ENCODE measurements at regions not wholly inside any gene's neighbourhood (a gene's known extent, or its start where the extent isn't known, plus 50 kb on each side); places are given as distances from the start of the nearest gene placed in this dataset.

- TF ChIP-seq REST (IDR thresholded peaks at IDR 0.05; ENCODE audit: unreplicated experiment) (no peak), POLR2AphosphoS5 (IDR thresholded peaks at IDR 0.05; ENCODE audit: low read depth) (no peak), CTCF (conservative IDR thresholded peaks at IDR 0.05; ENCODE audit: low read depth in 2 of 2) (no peak), CREB1 (CRISPR knock-in tag; IDR thresholded peaks at IDR 0.05; ENCODE audit: low read depth) (no peak), NANOG (IDR thresholded peaks at IDR 0.05; ENCODE audit: borderline replicate concordance) (no peak), ETS1 (IDR thresholded peaks at IDR 0.05) (no peak), STAT1 (IDR thresholded peaks at IDR 0.05; ENCODE audit: unreplicated experiment) (no peak), ZNF114 (CRISPR knock-in tag; IDR thresholded peaks at IDR 0.05) (no peak), ZNF331 (CRISPR knock-in tag; IDR thresholded peaks at IDR 0.05; ENCODE audit: low read depth) (no peak), EZH2phosphoT487 (IDR thresholded peaks at IDR 0.05; ENCODE audit: unreplicated experiment) (no peak)
These were observed 152.2 kb upstream of the UBL3 start (continued) for GRCh38 chr13:30002577-30002976.

- H3K9me3 Mint-ChIP-seq = no peaks in the 10 kb centered on the region; the same call in 2 of the 3 replicates
- peaks cover 3% of the 10 kb centered on the region; the same call in 2 of the 3 replicates for H3K4me1 Mint-ChIP-seq
- H3K4me3 Mint-ChIP-seq = no peak overlapping the region
- H3K27me3 ChIP-seq (ENCODE audit: insufficient read depth) = no peaks in the 10 kb centered on the region
- no peaks in the 10 kb centered on the region for H3F3A ChIP-seq (replicated peaks; ENCODE audit: low read depth)
- DNase-seq (ENCODE audit: low spot score) = no peak
- H3K27ac ChIP-seq (ENCODE audit: low read depth) = no peak overlapping the region
- no peak for ATAC-seq
- H3K27me3 Mint-ChIP-seq (ENCODE audit: insufficient read depth, low read depth, poor library complexity) = peaks cover 6% of the 10 kb centered on the region
- no peaks in the 10 kb centered on the region for H3K4me1 ChIP-seq (ENCODE audit: insufficient read depth)
- H2AFZ ChIP-seq = peak overlapping the region; percentile 81; the same call in 1 of the 2 replicates
- no peak overlapping the region for H3K27ac Mint-ChIP-seq
- no peaks in the 10 kb centered on the region for H3K79me2 ChIP-seq (replicated peaks; ENCODE audit: insufficient read depth)
- H4K20me1 ChIP-seq (replicated peaks; ENCODE audit: insufficient read depth) = no peaks in the 10 kb centered on the region
- H3K36me3 Mint-ChIP-seq (ENCODE audit: low read depth) = no peaks in the 10 kb centered on the region
- H3K36me3 ChIP-seq (ENCODE audit: insufficient read depth) = no peaks in the 10 kb centered on the region
- H3K9me2 ChIP-seq (ENCODE audit: insufficient read depth) = no peaks in the 10 kb centered on the region; the same call in 1 of the 2 replicates
- no peak overlapping the region for H3K4me2 ChIP-seq
- no peak overlapping the region for H3K4me3 ChIP-seq
- TF ChIP-seq CTCF (conservative IDR thresholded peaks at IDR 0.05; ENCODE audit: low read depth in 2 of 2) (no peak), ZNF331 (CRISPR knock-in tag; IDR thresholded peaks at IDR 0.05; ENCODE audit: low read depth) (no peak), ETS1 (IDR thresholded peaks at IDR 0.05) (no peak), JUNB (IDR thresholded peaks at IDR 0.05; ENCODE audit: unreplicated experiment) (no peak), REST (IDR thresholded peaks at IDR 0.05; ENCODE audit: unreplicated experiment) (no peak), EZH2 (IDR thresholded peaks at IDR 0.05; ENCODE audit: low read depth, unreplicated experiment) (no peak), NANOG (IDR thresholded peaks at IDR 0.05; ENCODE audit: borderline replicate concordance) (no peak), ZNF114 (CRISPR knock-in tag; IDR thresholded peaks at IDR 0.05) (no peak), EZH2phosphoT487 (IDR thresholded peaks at IDR 0.05; ENCODE audit: unreplicated experiment) (no peak), POLR2AphosphoS5 (IDR thresholded peaks at IDR 0.05; ENCODE audit: low read depth) (no peak), CREB1 (CRISPR knock-in tag; IDR thresholded peaks at IDR 0.05; ENCODE audit: low read depth) (no peak), STAT1 (IDR thresholded peaks at IDR 0.05; ENCODE audit: unreplicated experiment) (no peak)
These were observed 150.0 kb upstream of the UBL3 start for GRCh38 chr13:30000370-30000765.

Data from GM23338 (cell line).